Prostate gland (tissue), 2 donors: ENCODE measurements at regions not wholly inside any gene's neighbourhood (a gene's known extent, or its start where the extent isn't known, plus 50 kb on each side); places are given as distances from the start of the nearest gene placed in this dataset.

ENCODE experiments used
- DNase-seq: peaks from one replicate; pipeline ENCODE4 v3.0.0-alpha.2; 2019; ENCODE audit warnings: low spot score
- H3K27ac ChIP-seq, 2 donors: fragments of 200-600 bp; sonication (generic); 2 replicates each; pipeline ENCODE4 v1.5.1; 2017 to 2019
- H3K27me3 ChIP-seq: fragments of 200-600 bp; sonication (generic); replicated peaks from 2 replicates; pipeline ENCODE4 v1.5.1; 2019; ENCODE audit not compliant: insufficient read depth
- H3K36me3 ChIP-seq, 2 donors: fragments of 200-600 bp; sonication (generic); 1 replicate in 1 of 2; 2 replicates in 1 of 2; pipeline versions ENCODE4 v1.5.1 to v1.8.1; 2017 to 2019
- H3K4me1 ChIP-seq: fragments of 200-600 bp; sonication (generic); replicated peaks from 2 replicates; pipeline ENCODE4 v1.5.1; 2019
- H3K4me3 ChIP-seq, 2 donors: fragments of 200-600 bp; sonication (generic); 2 replicates each; pipeline ENCODE4 v1.5.1; 2017 to 2019
- H3K9me3 ChIP-seq: fragments of 200-600 bp; sonication (generic); 2 replicates; pipeline ENCODE4 v1.5.1; 2017
- CTCF ChIP-seq, 4 experiments: fragments of 200-600 bp in 2 of 4; fragments of 450-650 bp in 2 of 4; sonication (generic) in 2 of 4; IDR thresholded peaks; 1 replicate in 3 of 4; 2 replicates in 1 of 4; pipeline ENCODE4 v1.5.1; 2016 to 2019; ENCODE audit warnings: antibody characterized with exemption in 4 of 4, mild to moderate bottlenecking in 2 of 4, moderate library complexity in 2 of 4
- POLR2A ChIP-seq: fragments of 450-650 bp; IDR thresholded peaks from one replicate; pipeline ENCODE4 v1.6.1; 2016; ENCODE audit warnings: antibody characterized with exemption, mild to moderate bottlenecking
- POLR2AphosphoS5 ChIP-seq: sonication (generic); formaldehyde crosslinking; IDR thresholded peaks from one replicate; pipeline ENCODE4 v1.6.1; 2017; ENCODE audit warnings: antibody characterized with exemption
- WGBS: methylation state at CpG from one replicate; pipeline ENCODE4 v1.1.5; 2018; 5-methylcytosine and 5-hydroxymethylcytosine counted together
- intact Hi-C: fragments of 100-400 bp; cut with DNase I; formaldehyde crosslinking; loops from one replicate; pipeline ENCODE4 v1.14.2; 2022

GRCh38 chr3:40975711-40976121 is 223.6 kb upstream of the CTNNB1 start:
- DNase-seq = peak; percentile 19
- no peaks in the 10 kb centered on the region for H3K36me3 ChIP-seq
- intact Hi-C loops = loop anchor here (10.0 kb wide), 2 partner anchors 391 to 521 kb away; partner anchors contain the start of gene RPL14
- H3K4me1 ChIP-seq = no peaks in the 10 kb centered on the region
- no peak overlapping the region for H3K4me3 ChIP-seq
- TF ChIP-seq POLR2AphosphoS5 (peak; percentile 19), CTCF (IDR thresholded peaks at IDR 0.05) (no peak)
- H3K27ac ChIP-seq = no peak overlapping the region
- no peaks in the 10 kb centered on the region for H3K9me3 ChIP-seq
- WGBS = 38% methylated on average over 6 of the region's 6 CpGs
- no peaks in the 10 kb centered on the region for H3K27me3 ChIP-seq

- Histone ChIP-seq H3K4me1 (no peaks in the 10 kb centered on the region), H3K36me3 (no peaks in the 10 kb centered on the region), H3K4me3 (no peak overlapping the region), H3K27ac (no peak overlapping the region), H3K9me3 (no peaks in the 10 kb centered on the region), H3K27me3 (no peaks in the 10 kb centered on the region)
- intact Hi-C loops = loop anchor here (10.0 kb wide), 2 partner anchors 391 to 521 kb away; partner anchors contain the start of gene RPL14
- DNase-seq = no peak
- no peak for TF ChIP-seq POLR2A
- no peak for TF ChIP-seq POLR2AphosphoS5
- no peak for TF ChIP-seq CTCF (IDR thresholded peaks at IDR 0.05)
- WGBS = 56% methylated on average over 2 of the region's 2 CpGs
These were observed 223.1 kb upstream of the CTNNB1 start for GRCh38 chr3:40976241-40976640.

- Histone ChIP-seq H3K27ac (no peak overlapping the region), H3K9me3 (no peaks in the 10 kb centered on the region), H3K27me3 (no peaks in the 10 kb centered on the region), H3K4me1 (no peaks in the 10 kb centered on the region), H3K36me3 (no peaks in the 10 kb centered on the region), H3K4me3 (no peak overlapping the region)
- WGBS = 56% methylated on average over 2 of the region's 2 CpGs
- TF ChIP-seq CTCF (IDR thresholded peaks at IDR 0.05) = no peak
- TF ChIP-seq POLR2AphosphoS5 = no peak
- no peak for TF ChIP-seq POLR2A
- DNase-seq = no peak
- intact Hi-C loops = loop anchor here (10.0 kb wide), 2 partner anchors 394 to 524 kb away; partner anchors contain the start of gene RPL14
These were observed 220.9 kb upstream of the CTNNB1 start for GRCh38 chr3:40978442-40978841.

GRCh38 chr3:40979962-40980361 is 219.3 kb upstream of the CTNNB1 start:
- Histone ChIP-seq H3K4me1 (no peaks in the 10 kb centered on the region), H3K36me3 (no peaks in the 10 kb centered on the region), H3K9me3 (no peaks in the 10 kb centered on the region), H3K4me3 (no peak overlapping the region), H3K27me3 (no peaks in the 10 kb centered on the region), H3K27ac (no peak overlapping the region)
- intact Hi-C loops = loop anchor here (10.0 kb wide), 2 partner anchors 395 to 525 kb away; partner anchors contain the start of gene RPL14
- no peak for DNase-seq
- WGBS = 90% methylated on average over 3 of the region's 3 CpGs
- TF ChIP-seq POLR2A (no peak), POLR2AphosphoS5 (no peak), CTCF (IDR thresholded peaks at IDR 0.05) (no peak)

- Histone ChIP-seq H3K4me3 (no peak overlapping the region), H3K27ac (no peak overlapping the region), H3K9me3 (no peaks in the 10 kb centered on the region), H3K36me3 (no peaks in the 10 kb centered on the region), H3K4me1 (no peaks in the 10 kb centered on the region), H3K27me3 (no peaks in the 10 kb centered on the region)
- intact Hi-C loops = no loop called here
- no peak for DNase-seq
- WGBS = 77% methylated on average over 4 of the region's 4 CpGs
- TF ChIP-seq CTCF (IDR thresholded peaks at IDR 0.05) (no peak), POLR2AphosphoS5 (no peak), POLR2A (no peak)
These were observed 218.8 kb upstream of the CTNNB1 start for GRCh38 chr3:40980467-40980866.
